Activated naive CD4-positive, alpha-beta T cell treated with anti-CD3 and anti-CD28 coated beads, Interleukin-2, amount 50 U/mL, for 72 hours (primary cell): ENCODE measurements at regions not wholly inside any gene's neighbourhood (a gene's known extent, or its start where the extent isn't known, plus 50 kb on each side); places are given as distances from the start of the nearest gene placed in this dataset.
A peak's percentile ranks its signal among the peaks of the same experiment; 100 is the strongest.
"Not testable (repeated sequence)": the region's sequence is repeated elsewhere in the genome, so short reads cannot be mapped to it uniquely, and the experiment has no call there.

Experiments used
- ATAC-seq, 2 donors: fragments of 150-1000 bp; cut with Tn5 transposase; 2 replicates each; pipeline ENCODE4 v1.10.0; 2021; ENCODE audit warnings: mild to moderate bottlenecking in 2 of 2, moderate library complexity in 2 of 2
- DNase-seq, 2 donors: peaks; one replicate each; pipeline ENCODE4 v3.0.0; 2021 to 2022; ENCODE audit warnings: low spot score in 2 of 2
- H3K27ac Mint-ChIP-seq, 2 donors: one replicate each; pipeline ENCODE4 v1.8.0; 2022; ENCODE audit warnings: mild to moderate bottlenecking in 2 of 2, mixed read lengths in 2 of 2
- H3K36me3 Mint-ChIP-seq, 2 donors: one replicate each; pipeline ENCODE4 v1.8.0; 2022; ENCODE audit warnings: mixed read lengths in 2 of 2
- H3K9me3 Mint-ChIP-seq, 2 donors: one replicate each; pipeline ENCODE4 v1.8.0; 2022; ENCODE audit warnings: mixed read lengths in 2 of 2

GRCh38 chr6:169981969-169982368, 230.5 kb downstream of the ERMARD start:
- H3K36me3 Mint-ChIP-seq, result no peaks in the 10 kb centered on the region
- H3K27ac Mint-ChIP-seq, result no peak overlapping the region
- DNase-seq, result no peak
- no peaks in the 10 kb centered on the region for H3K9me3 Mint-ChIP-seq
- ATAC-seq, result no peak

- Mint-ChIP-seq H3K9me3 (no peaks in the 10 kb centered on the region), H3K27ac (no peak overlapping the region), H3K36me3 (no peaks in the 10 kb centered on the region)
- DNase-seq, result no peak
- ATAC-seq, result no peak
Measured at GRCh38 chr6:169981568-169981967, 230.1 kb downstream of the ERMARD start.

GRCh38 chr6:169980826-169981450, 229.5 kb downstream of the ERMARD start:
- no peaks in the 10 kb centered on the region for H3K9me3 Mint-ChIP-seq
- no peak for ATAC-seq
- no peak for DNase-seq
- H3K27ac Mint-ChIP-seq, result no peak overlapping the region
- no peaks in the 10 kb centered on the region for H3K36me3 Mint-ChIP-seq

DNA sequence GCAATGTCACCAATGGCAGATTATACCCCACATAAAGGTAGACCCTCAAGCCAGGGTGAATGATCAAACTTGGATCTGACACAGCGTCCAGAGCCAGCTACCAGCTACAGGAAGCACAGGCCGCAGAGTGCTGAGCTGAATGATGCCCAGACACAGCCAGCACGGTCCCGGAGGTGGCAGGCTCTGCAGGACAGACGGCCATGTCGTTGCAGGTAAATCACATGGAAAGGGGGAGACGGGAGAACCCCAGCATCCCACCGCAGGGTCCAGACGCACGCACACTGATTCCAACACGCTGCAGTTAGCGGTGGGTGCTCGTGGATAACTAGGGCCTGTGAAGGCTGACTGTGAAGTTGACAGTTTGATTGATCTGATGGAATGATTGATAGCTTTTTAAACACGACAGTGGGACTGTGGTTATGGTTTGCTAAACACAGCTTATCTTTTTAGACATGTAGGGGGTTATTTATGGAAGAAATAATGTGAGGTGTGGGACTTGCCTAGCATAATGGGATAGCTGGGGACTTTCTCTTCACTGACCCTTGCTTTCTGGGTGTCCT, 228.5 kb downstream of the ERMARD start:
- ATAC-seq (no peak), DNase-seq (peak in 1 of 2 donors; percentile 9)
- Mint-ChIP-seq H3K36me3 (no peaks in the 10 kb centered on the region), H3K9me3 (no peaks in the 10 kb centered on the region), H3K27ac (no peak overlapping the region)

DNA sequence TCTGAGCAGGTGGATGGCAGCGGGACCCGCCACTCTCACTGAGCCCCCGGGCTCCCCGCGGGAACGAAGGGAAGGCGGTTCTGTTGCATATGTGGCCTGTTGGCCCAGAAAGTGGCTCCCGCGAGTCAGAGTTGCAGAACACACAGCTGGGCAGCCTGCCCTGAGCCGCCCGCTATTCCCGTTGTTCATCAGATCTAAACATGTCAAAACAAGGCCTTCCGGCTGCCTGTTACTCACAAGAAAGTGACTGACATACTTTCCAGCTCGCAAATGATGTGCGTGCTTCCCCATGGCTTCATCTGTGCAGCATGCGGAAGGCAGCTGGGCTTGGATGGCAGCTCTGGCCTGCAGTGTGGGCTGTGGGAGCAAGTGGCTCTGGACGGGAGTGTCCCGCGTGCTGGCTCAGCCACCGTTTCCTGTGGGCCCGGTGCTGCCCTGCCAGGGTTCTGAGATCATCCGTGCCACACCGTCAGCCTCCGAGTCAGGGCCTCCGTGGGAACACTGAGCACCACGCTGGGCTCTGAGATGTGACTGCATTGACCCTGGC, 227.3 kb downstream of the ERMARD start:
- ATAC-seq (no peak), DNase-seq (peak in 1 of 2 donors; percentile 40)
- Mint-ChIP-seq H3K36me3 (no peaks in the 10 kb centered on the region), H3K9me3 (no peaks in the 10 kb centered on the region), H3K27ac (no peak overlapping the region)

DNA sequence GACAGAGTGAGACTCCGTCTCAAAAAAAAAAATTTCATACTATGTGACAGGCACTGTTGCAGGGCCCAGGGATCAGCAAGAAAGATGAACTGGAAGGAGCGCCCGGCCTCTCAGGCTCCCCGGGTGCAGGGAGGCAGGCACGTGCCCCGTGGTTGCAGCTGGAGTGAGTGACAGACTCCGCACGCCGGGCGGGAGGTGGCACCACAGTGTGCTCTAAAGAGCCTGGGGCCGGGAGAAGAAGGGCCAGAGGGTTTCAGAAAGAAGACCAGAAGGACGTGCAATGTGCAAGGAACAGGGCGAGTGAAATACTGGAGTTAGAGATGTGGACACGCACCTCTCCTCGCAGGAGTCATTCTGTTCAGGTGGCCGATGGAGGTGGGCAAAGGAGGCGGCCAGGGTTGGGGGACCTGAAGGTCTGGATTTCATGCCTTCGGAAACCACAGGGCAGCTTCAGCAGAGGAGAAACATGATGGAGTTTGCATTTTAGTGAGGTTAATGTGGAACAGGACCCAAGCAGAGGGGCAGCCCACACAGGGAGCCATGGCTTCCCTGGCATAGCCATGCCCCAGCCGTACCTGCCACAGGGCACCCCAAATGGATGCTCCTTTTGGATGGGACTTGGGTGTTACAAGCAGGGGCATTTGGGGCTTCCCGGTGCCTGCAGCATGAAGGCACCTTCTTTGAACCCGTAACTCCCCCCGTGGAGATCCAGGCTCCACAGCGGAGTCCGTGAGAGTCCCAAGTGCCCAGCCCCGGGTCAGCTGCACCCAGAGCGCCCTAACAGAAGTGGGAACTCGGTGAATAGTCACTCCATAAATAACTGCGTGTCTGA, 226.2 kb downstream of the ERMARD start:
- ATAC-seq, result no peak
- peak in 1 of 2 donors; percentile 47 for DNase-seq
- Mint-ChIP-seq H3K27ac (no peak overlapping the region), H3K9me3 (no peaks in the 10 kb centered on the region), H3K36me3 (no peaks in the 10 kb centered on the region)

DNA sequence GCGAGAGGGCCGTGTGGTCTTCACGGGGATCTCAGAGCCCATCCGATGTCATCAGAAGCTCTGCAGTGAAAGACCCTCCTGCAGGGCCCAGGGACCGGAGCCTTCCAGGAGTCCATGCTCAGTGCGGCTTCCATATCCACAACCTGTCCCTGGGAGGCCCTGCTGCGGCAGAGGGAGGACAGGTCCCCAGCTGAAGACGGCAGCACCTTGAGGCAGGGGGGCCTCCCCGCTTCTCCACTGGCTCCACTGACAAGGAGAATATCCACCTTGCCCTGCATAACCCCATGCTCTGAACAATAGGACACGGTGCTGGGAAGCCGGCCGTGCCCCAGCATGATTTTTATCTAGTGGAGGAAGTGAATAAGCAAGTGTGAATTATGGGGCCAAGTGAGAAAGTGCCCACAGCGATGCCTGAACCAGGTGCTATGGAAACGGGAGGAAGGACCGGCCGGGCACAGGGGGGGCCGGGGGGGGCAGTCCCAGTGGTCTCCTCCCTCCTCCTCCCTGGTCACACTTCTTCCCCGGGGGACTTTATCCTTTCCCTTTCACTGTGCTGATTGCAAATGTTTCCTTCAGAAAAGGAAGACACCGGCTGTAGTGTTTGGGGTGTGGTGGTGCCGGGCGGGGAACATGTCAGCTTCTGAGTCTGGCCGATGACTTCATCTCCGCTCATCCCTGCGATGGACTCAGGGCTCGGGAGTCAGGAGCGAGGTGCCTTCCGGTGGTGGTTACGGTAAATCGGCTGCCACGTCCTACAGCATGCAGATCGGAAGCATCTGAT, 225.1 kb downstream of the ERMARD start:
- peak in 1 of 2 donors; percentile 51 for DNase-seq
- no peaks in the 10 kb centered on the region for H3K9me3 Mint-ChIP-seq
- no peaks in the 10 kb centered on the region for H3K36me3 Mint-ChIP-seq
- no peak overlapping the region for H3K27ac Mint-ChIP-seq
- peak in 1 of 2 donors; percentile 53 for ATAC-seq

- ATAC-seq, result no peak
- Mint-ChIP-seq H3K27ac (no peak overlapping the region), H3K9me3 (no peaks in the 10 kb centered on the region), H3K36me3 (no peaks in the 10 kb centered on the region)
- peak in 1 of 2 donors; percentile 7 for DNase-seq
Measured at GRCh38 chr6:169975701-169976100, 224.3 kb downstream of the ERMARD start.

DNA sequence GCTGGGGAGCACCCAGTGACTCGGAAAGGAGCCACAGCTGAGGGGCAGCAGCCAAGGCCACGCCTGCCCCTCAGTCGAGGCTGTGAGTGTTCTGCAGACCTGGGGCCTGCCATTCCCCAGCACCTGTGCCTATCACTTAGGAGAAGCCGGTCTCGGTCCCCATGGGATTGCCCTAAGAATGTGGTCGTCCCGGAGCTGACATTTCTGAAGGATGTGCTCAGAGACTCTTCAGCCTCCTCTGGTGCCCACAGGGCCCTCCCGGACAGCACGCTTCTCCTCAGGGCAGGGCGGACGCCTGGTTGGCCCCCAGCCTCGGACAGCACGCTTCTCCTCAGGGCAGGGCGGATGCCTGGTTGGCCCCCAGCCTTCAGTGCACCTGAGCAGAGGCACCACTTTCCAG, 223.9 kb downstream of the ERMARD start:
- ATAC-seq (no peak), DNase-seq (peak in 1 of 2 donors; percentile 35)
- Mint-ChIP-seq H3K27ac (no peak overlapping the region), H3K9me3 (no peaks in the 10 kb centered on the region), H3K36me3 (no peaks in the 10 kb centered on the region)

DNA sequence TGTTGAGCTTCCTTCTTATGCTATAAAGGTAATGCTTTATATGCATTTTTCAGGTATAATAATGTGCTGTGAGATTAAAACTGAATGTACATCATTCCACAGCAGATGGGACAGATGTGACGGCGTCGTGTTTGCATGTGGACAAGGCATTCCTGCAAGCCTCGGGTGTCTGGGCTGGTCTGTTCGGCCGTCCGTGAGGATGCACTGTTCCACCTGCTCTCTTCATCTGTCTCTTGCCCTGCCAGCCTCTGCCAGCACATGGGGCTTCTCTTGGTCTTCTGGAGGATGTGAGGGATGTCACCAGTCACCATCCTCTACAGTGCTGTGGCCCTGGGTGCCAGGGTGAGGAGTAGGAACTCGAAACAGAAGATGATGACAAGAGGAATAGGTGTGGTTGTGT, 223.2 kb downstream of the ERMARD start:
- Mint-ChIP-seq H3K9me3 (no peaks in the 10 kb centered on the region), H3K27ac (no peak overlapping the region), H3K36me3 (no peaks in the 10 kb centered on the region)
- DNase-seq, result no peak
- ATAC-seq, result no peak

DNA sequence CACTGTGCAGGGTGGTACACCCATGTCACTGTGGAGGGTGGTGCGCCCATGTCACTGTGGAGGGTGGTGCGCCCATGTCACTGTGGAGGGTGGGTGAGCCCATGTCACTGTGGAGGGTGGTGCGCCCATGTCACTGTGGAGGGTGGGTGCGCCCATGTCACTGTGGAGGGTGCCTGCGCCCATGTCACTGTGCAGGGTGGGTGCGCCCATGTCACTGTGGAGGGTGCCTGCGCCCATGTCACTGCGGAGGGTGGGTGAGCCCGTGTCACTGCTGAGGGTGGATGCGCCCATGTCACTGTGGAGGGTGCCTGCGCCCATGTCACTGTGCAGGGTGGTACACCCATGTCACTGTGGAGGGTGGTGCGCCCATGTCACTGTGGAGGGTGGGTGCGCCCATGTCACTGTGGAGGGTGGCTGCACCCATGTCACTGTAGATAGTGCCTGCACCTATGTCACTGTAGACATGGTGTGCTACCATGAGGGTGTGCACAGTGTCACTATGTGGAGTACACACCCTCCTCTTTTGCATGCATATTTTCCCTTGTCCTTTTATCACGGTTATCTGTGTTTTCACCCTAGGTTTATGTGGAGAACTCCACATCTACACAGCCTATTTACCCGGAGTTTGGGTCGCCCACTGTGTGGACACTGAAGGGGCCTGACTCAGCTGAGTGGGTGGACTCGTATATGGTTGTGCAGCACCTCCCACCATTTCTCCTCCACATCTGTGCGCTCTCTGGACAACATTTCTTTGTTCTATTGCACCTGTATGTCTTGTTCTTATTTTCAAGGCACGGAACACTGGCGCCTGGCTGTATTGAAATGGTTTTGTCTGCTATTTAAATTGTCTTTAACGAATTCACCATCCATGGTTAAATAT, 222.4 kb downstream of the ERMARD start:
- not testable (repeated sequence) for ATAC-seq, DNase-seq, H3K27ac Mint-ChIP-seq, H3K36me3 Mint-ChIP-seq, H3K9me3 Mint-ChIP-seq

DNA sequence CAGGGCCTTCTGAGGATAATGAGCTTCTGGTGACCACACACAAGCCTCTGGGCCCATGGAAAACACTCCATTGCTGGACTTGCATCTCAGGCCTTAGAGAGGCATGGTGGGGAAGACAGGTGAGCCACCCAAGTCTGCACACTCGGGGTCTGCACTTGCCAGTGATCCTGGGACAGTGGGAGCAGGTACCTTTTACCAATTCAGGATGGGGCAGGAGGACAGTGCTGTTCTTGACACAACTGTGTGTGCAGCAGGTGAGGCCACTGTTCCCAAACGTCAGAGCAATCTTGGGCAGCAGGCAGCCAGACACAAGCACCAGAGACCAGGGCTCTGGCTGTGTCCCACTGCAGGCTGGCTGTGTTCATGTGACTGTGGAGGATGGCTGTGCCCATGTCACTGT, 221.3 kb downstream of the ERMARD start:
- ATAC-seq (no peak), DNase-seq (peak in 1 of 2 donors; percentile 51)
- Mint-ChIP-seq H3K36me3 (no peaks in the 10 kb centered on the region), H3K9me3 (no peaks in the 10 kb centered on the region), H3K27ac (no peak overlapping the region)

GRCh38 chr6:169972101-169972651, 220.8 kb downstream of the ERMARD start:
- Mint-ChIP-seq H3K36me3 (no peaks in the 10 kb centered on the region), H3K27ac (no peak overlapping the region), H3K9me3 (no peaks in the 10 kb centered on the region)
- DNase-seq, result peak in 1 of 2 donors; percentile 48
- no peak for ATAC-seq

DNA sequence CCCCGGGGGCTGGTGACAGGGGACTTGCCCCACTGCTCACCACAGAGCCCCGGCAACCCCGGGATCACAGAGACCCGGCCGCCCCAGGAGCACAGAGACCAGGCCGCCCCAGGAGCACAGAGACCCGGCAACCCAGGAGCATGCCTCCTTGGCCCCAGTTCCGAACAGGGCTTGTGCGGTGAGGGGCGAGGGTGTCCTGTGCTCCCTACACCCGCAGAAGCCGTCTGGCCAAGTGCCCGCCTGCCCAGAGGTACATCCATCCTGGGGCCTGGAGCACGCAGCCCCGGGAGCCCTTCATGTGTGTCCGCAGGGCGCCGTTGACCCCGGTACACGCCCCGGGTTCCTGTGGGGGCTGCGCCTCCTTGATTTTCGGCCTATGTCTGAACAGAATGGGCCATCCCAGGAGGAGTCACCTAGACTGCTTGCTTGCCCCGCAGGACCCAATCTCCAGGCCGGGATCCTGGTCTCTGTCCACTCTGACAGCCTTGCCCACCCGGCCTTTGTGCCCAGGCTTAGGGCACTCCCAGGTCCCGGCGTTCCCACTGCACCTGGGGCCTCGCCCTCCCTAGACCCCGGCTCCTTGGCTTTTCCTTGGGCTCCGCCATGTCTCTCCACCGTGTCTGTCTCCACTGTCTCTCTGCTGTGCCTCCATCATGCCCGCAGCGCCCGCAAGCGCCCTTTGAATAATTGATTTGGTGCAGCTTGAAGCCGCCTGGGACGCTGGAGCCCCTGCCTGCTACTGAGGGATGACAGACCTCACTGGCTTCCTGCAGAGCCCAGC, 219.8 kb downstream of the ERMARD start:
- Mint-ChIP-seq H3K27ac (no peak overlapping the region), H3K9me3 (no peaks in the 10 kb centered on the region), H3K36me3 (no peaks in the 10 kb centered on the region)
- ATAC-seq (no peak), DNase-seq (peak in 1 of 2 donors; percentile 50)
